HG03060 (cell line): ENCODE measurements at regions not wholly inside any gene's neighbourhood (a gene's known extent, or its start where the extent isn't known, plus 50 kb on each side); places are given as distances from the start of the nearest gene placed in this dataset.
A peak's percentile ranks its signal among the peaks of the same experiment; 100 is the strongest.

Source experiments
- ATAC-seq: cut with Tn5 transposase; IDR thresholded peaks from one replicate; pipeline ENCODE4 v1.9.1; 2021; ENCODE audit warnings: low read depth, moderate number of reproducible peaks; ENCODE audit not compliant: unreplicated experiment

DNA sequence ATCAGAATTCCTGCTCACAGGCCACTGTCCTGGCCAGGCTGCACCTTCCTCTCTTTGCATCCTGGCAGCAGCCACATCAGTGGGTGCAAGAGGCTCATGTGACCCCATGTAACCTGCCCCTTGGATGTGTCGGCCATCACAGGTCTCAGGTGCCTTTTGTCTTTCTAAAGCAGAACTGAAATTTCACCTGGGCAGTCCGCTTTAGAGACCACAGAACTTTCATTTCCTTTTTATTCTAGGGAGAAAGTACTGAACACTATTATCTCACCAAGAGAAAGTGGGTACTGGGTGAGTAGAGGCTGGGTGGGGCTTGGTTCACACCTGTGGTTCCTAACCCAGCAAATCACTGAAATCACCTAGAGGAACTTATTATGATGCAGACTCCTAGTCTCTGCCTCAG lies 51.7 kb upstream of the NUP160 start:
- ATAC-seq, result peak; percentile 96
